K562 (cell line): ENCODE measurements at regions not wholly inside any gene's neighbourhood (a gene's known extent, or its start where the extent isn't known, plus 50 kb on each side); places are given as distances from the start of the nearest gene placed in this dataset.

ENCODE experiments used
- BCLAF1 ChIP-seq, 2 experiments: fragments of 450-650 bp in 1 of 2; IDR thresholded peaks; 2 replicates each; pipeline ENCODE4 v1.6.1; 2011 to 2017; ENCODE audit warnings: low read depth in 2 of 2, antibody characterized with exemption in 1 of 2, borderline replicate concordance in 1 of 2, low read length in 1 of 2, mild to moderate bottlenecking in 1 of 2, mixed read lengths in 1 of 2; ENCODE audit not compliant: control insufficient read depth in 1 of 2
- GTF2A2 ChIP-seq: IDR thresholded peaks from 2 replicates; pipeline ENCODE4 v1.6.1; 2016; ENCODE audit warnings: mild to moderate bottlenecking, missing genetic modification characterization, missing compliant biosample characterization
- KLF10 ChIP-seq: fragments of 250-450 bp; sonication (Bioruptor Pico); IDR thresholded peaks from 2 replicates; pipeline ENCODE4 v1.6.1; 2021; ENCODE audit warnings: matching md5 sums
- MAFG ChIP-seq: fragments of 450-650 bp; conservative IDR thresholded peaks from 2 replicates; pipeline ENCODE4 v1.6.1; 2016; ENCODE audit warnings: missing genetic modification characterization, missing compliant biosample characterization
- NR2C2 ChIP-seq, 2 experiments: fragments of 200-800 bp in 1 of 2; sonication (Bioruptor generic) in 1 of 2; sonication (generic) in 1 of 2; formaldehyde crosslinking in 1 of 2; IDR thresholded peaks; 2 replicates each; pipeline versions ENCODE4 v1.6.1 to v1.8.0; 2016 to 2022; ENCODE audit warnings: mild to moderate bottlenecking in 1 of 2, missing compliant biosample characterization in 1 of 2, missing genetic modification characterization in 1 of 2, missing genetic modification reagents in 1 of 2
- PATZ1 ChIP-seq: fragments of 250-450 bp; sonication (Bioruptor Pico); IDR thresholded peaks from 2 replicates; pipeline ENCODE4 v1.5.0; 2020; ENCODE audit warnings: mild to moderate bottlenecking, borderline replicate concordance
- SMAD2 ChIP-seq: fragments of 150-350 bp; IDR thresholded peaks from 2 replicates; pipeline ENCODE4 v1.6.1; 2014; ENCODE audit warnings: low read depth, mild to moderate bottlenecking, low read length
- TARDBP ChIP-seq: fragments of 450-650 bp; IDR thresholded peaks from 2 replicates; pipeline ENCODE4 v1.6.1; 2016
- ZNF24 ChIP-seq: fragments of 450-650 bp; IDR thresholded peaks from 2 replicates; pipeline ENCODE4 v1.6.1; 2016
- ZNF3 ChIP-seq: fragments of 250-450 bp; sonication (Bioruptor Pico); IDR thresholded peaks from 2 replicates; pipeline ENCODE4 v1.5.0; 2021; ENCODE audit warnings: mild to moderate bottlenecking, moderate library complexity
- ZNF695 ChIP-seq: fragments of 450-650 bp; formaldehyde crosslinking; IDR thresholded peaks from 2 replicates; pipeline ENCODE4 v1.4.0; 2020; ENCODE audit warnings: mild to moderate bottlenecking, moderate library complexity
- ZNF699 ChIP-seq: fragments of 250-450 bp; sonication (Bioruptor Pico); IDR thresholded peaks from 2 replicates; pipeline ENCODE4 v1.8.0; 2021; ENCODE audit warnings: mild to moderate bottlenecking, moderate library complexity; ENCODE audit not compliant: insufficient replicate concordance
- ZNF785 ChIP-seq: fragments of 250-450 bp; sonication (Bioruptor Pico); IDR thresholded peaks from 2 replicates; pipeline ENCODE4 v1.4.0; 2020; ENCODE audit warnings: mild to moderate bottlenecking

DNA sequence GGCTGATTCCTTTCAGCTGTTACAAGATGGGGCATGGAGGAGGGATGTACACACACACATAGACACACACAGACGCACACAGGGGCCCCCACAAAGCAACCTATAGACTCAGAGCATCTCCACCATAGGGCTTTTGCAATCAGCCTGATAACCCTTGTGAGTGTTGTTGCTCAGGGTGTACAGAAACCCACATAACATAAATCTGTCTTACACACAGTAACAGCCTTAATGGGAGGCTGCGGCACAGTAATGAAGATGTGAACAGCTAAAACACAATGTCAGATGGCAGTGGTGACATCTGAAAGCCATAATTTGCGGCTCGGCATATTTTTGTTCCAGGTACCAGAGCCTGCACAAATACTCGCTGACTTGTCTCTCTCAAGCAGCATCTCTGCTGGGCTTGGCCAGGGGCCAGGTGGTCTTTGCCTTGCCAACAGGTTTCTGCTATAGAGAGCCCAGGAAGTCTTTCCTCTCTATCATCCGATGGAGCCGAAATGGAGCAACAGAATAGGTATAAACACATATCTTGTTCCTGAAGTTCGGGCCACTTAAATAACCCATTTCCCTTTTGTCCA, 357.2 kb upstream of the GATB start (continued):
- no peak for TF ChIP-seq BCLAF1 (IDR thresholded peaks at IDR 0.05; ENCODE audit: borderline replicate concordance in 1 of 2, control insufficient read depth in 1 of 2, low read depth in 2 of 2, low read length in 1 of 2)
- TF ChIP-seq PATZ1, result no peak
- TF ChIP-seq NR2C2 (CRISPR knock-in tag; IDR thresholded peaks at IDR 0.05), result no peak
- TF ChIP-seq NR2C2 (tag; IDR thresholded peaks at IDR 0.05), result no peak
- no peak for TF ChIP-seq GTF2A2 (tag)
- no peak for TF ChIP-seq TARDBP
- TF ChIP-seq MAFG (tag), result no peak
- no peak for TF ChIP-seq KLF10 (CRISPR knock-in tag)
- TF ChIP-seq ZNF699 (CRISPR knock-in tag), result no peak
- no peak for TF ChIP-seq ZNF785
- no peak for TF ChIP-seq SMAD2
- no peak for TF ChIP-seq ZNF3 (CRISPR knock-in tag)
- no peak for TF ChIP-seq ZNF695
- TF ChIP-seq ZNF24, result no peak
- TF ChIP-seq, all 486 proteins: peak for 0
